AG04450 (cell line): ENCODE measurements at regions not wholly inside any gene's neighbourhood (a gene's known extent, or its start where the extent isn't known, plus 50 kb on each side); places are given as distances from the start of the nearest gene placed in this dataset.

Source experiments
- CTCF ChIA-PET: fragments of 300-600, 350-600 bp; formaldehyde crosslinking; extraction: SDS; loops from one replicate; lab custom pipeline; 2022; ENCODE audit warnings: antibody characterized with exemption, inconsistent platforms; lab: Charles Lee
- POLR2A ChIA-PET: fragments of 350-600 bp; formaldehyde crosslinking; extraction: SDS; loops from one replicate; lab custom pipeline; 2021; ENCODE audit warnings: antibody characterized with exemption, inconsistent platforms; lab: Yijun Ruan, JAX
- DNase-seq: peaks from one replicate; pipeline ENCODE4 v3.0.0-alpha.2; 2011; ENCODE audit warnings: low read depth, low spot score
- H3K27ac ChIP-seq: one replicate; pipeline ENCODE4 v1.5.1; 2012; ENCODE audit warnings: low read depth, low read length, control low read depth
- H3K27me3 ChIP-seq: one replicate; pipeline ENCODE4 v1.6.0; 2012; ENCODE audit warnings: low read length; ENCODE audit not compliant: control insufficient read depth, insufficient read depth
- H3K4me3 ChIP-seq: 2 replicates; pipeline ENCODE4 v1.5.1; 2011; ENCODE audit warnings: mild to moderate bottlenecking, low read depth, low read length, control low read depth
- H3K9me3 ChIP-seq: 2 replicates; pipeline ENCODE4 v1.5.1; 2012; ENCODE audit warnings: low read length; ENCODE audit not compliant: control insufficient read depth, insufficient read depth
- TF ChIP-seq, protein P1 (sequence below): IDR thresholded peaks from 2 replicates; pipeline ENCODE4 v1.5.1; 2011; ENCODE audit warnings: low read depth, low read length, control low read depth, inconsistent platforms

DNA sequence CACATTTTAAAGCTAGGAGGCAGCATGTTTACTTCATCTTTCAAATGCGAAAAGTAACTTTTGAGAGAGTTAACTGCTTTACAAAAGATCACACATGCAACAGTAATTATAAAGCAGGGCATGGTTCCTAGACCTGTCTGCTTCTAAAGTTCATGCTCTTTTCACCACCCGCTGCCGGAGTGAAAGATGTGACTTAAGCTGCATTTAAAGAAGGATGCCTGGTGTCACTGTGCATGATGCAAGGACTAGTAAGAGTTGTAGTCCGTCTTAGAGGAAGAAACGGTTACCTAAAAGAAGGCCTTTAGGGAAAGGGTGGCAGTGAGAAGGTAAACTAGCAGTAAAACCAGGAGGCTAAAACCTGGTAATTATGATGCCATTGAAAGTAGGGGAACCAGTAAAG lies 1689.1 kb downstream of the KCNT2 start:
- TF ChIP-seq, protein P1, sequence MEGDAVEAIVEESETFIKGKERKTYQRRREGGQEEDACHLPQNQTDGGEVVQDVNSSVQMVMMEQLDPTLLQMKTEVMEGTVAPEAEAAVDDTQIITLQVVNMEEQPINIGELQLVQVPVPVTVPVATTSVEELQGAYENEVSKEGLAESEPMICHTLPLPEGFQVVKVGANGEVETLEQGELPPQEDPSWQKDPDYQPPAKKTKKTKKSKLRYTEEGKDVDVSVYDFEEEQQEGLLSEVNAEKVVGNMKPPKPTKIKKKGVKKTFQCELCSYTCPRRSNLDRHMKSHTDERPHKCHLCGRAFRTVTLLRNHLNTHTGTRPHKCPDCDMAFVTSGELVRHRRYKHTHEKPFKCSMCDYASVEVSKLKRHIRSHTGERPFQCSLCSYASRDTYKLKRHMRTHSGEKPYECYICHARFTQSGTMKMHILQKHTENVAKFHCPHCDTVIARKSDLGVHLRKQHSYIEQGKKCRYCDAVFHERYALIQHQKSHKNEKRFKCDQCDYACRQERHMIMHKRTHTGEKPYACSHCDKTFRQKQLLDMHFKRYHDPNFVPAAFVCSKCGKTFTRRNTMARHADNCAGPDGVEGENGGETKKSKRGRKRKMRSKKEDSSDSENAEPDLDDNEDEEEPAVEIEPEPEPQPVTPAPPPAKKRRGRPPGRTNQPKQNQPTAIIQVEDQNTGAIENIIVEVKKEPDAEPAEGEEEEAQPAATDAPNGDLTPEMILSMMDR: no peak
- DNase-seq: no peak
- H3K4me3 ChIP-seq: no peak overlapping the region
- no peaks in the 10 kb centered on the region for H3K9me3 ChIP-seq
- H3K27ac ChIP-seq: no peak overlapping the region
- ChIA-PET POLR2A (no interaction called here), CTCF (no interaction called here)
- no peaks in the 10 kb centered on the region for H3K27me3 ChIP-seq

DNA sequence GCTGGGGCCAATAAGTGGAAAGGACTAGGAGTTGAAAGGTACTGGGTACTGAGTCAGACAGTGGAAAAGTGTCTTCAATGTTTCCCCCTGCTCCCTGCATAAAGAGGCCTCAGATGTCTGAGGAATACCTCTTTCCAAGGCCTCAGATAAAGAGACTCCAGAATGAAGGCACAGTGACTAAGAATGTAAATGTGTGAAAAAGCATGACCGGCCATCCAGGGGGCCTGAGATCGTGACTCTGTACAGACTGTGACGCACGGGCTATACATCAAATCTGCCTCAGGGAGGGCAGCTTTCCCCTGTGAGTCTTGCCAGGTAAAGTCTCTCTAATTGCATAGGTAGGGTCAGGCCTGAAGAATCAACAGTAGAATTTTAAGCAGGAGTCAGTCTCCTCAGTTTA lies 1690.5 kb downstream of the KCNT2 start:
- no peak overlapping the region for H3K27ac ChIP-seq
- no peak overlapping the region for H3K4me3 ChIP-seq
- TF ChIP-seq, protein P1: no peak
- POLR2A ChIA-PET: no interaction called here
- no peaks in the 10 kb centered on the region for H3K27me3 ChIP-seq
- H3K9me3 ChIP-seq: no peaks in the 10 kb centered on the region
- CTCF ChIA-PET: no interaction called here
- DNase-seq: no peak

DNA sequence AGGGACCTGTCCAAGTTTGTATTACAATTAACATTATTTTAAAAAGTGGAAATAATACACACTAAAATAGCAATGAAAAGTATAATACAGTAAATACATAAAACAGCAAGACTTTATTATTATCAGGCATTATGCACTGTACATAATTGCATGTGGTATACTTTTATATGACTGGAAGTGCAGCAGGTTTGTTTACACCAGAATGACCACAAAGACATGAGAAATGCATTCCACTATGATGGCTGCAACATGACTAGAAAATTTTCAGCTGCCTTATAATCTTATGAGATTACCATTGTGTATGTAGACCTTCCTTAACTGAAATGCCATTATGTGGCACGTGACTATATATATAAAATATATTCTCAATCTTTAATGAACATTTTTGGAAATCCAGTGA lies 1699.6 kb downstream of the KCNT2 start:
- ChIA-PET POLR2A (no interaction called here), CTCF (no interaction called here)
- TF ChIP-seq, protein P1: no peak
- Histone ChIP-seq H3K27ac (no peak overlapping the region), H3K4me3 (no peak overlapping the region), H3K9me3 (no peaks in the 10 kb centered on the region), H3K27me3 (no peaks in the 10 kb centered on the region)
- peak; percentile 36 for DNase-seq

DNA sequence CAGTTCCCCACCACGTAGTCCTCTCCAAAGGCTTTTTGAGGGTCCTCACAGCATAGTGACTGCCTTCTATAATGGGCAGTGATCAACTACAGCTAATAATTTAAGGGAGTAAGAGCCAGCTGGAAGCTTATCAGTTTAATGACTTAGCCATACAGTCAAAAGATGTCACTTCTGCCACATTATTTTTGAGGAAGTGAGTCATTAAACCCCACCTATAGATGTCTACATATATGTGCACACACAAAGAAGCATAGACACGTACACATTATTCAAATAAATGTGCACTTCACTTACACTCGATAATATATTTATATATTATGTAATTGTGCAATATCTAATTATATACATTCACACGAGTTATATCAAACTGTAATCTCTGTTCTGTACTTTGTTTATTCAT lies 1704.7 kb downstream of the KCNT2 start:
- Histone ChIP-seq H3K27ac (no peak overlapping the region), H3K9me3 (no peaks in the 10 kb centered on the region), H3K4me3 (no peak overlapping the region), H3K27me3 (no peaks in the 10 kb centered on the region)
- DNase-seq: no peak
- ChIA-PET POLR2A (no interaction called here), CTCF (no interaction called here)
- TF ChIP-seq, protein P1: no peak

DNA sequence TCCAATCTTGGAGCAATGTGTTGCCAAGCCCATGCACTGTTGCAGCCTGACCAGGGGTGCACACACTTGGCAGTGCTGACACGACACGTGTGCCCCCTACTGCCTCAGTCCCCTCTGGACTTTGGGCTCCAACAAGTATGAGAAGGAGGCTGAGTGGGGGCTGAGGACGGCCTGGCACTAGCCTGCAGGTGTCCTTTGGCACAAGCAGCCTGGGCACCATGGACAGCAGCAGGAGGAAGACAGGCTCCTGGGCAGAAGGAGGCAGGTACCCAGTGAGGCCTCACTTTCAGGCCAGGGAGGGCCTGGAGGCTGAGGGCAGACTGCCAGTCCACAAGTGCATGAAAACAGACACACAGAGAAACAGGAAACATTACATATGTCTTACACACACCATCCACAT lies 1702.9 kb upstream of the B3GALT2 start:
- no peak overlapping the region for H3K4me3 ChIP-seq
- DNase-seq: no peak
- no peaks in the 10 kb centered on the region for H3K27me3 ChIP-seq
- TF ChIP-seq, protein P1: no peak
- ChIA-PET POLR2A (no interaction called here), CTCF (no interaction called here)
- peaks cover 3% of the 10 kb centered on the region; the same call in 1 of the 2 replicates for H3K9me3 ChIP-seq
- no peak overlapping the region for H3K27ac ChIP-seq
